NCI-H2196 treated with DMSO at 0.1 percent for 48 hours (cell line): ENCODE measurements at regions not wholly inside any gene's neighbourhood (a gene's known extent, or its start where the extent isn't known, plus 50 kb on each side); places are given as distances from the start of the nearest gene placed in this dataset.

Source experiments
- DNase-seq: peaks from one replicate; lab custom pipeline; 2025; ENCODE audit not compliant: unreplicated experiment; lab: John Stamatoyannopoulos, UW

- DNase-seq: no peak
These were observed 405.0 kb downstream of the PID1 start for GRCh38 chr2:228866044-228866443.

DNA sequence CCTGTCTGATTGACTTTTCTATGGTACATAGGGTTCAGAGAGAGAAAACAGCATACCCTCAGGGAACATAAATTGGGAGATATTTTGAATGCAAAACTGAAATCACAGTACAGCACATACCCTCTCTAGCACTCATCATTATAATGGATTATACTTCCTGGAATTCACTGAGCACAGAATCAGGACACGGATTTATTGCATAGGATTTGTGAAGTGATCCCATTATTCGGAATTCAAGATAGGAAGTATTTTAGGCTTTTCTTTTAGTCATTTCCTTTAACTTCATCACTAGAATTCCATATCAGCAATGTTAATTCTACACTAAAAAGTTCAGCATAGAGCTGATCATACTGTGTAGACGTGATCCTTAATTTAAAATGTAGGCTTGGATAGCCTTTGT lies 407.0 kb downstream of the PID1 start:
- no peak for DNase-seq

- DNase-seq: no peak
These were observed 410.3 kb downstream of the PID1 start for GRCh38 chr2:228860601-228861285.

DNA sequence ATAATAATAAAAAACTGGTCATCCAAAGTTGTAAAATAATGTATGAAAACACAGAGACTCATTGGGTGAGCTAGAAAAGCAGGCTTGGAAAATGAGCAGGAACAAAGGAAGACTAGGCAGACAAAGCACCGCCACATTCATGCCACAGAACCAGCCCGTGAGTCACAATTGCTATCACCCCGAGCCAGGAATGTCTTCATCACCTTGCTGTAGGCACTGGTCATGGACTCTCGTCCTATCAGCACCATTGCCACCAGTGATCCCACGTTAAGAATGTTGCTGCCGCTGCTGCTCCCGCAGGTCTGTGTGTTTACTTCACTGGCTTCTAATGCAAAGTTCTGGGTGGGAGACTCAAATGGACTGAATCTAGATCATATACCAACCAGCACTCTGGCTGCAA lies 417.9 kb downstream of the PID1 start:
- DNase-seq: no peak

DNA sequence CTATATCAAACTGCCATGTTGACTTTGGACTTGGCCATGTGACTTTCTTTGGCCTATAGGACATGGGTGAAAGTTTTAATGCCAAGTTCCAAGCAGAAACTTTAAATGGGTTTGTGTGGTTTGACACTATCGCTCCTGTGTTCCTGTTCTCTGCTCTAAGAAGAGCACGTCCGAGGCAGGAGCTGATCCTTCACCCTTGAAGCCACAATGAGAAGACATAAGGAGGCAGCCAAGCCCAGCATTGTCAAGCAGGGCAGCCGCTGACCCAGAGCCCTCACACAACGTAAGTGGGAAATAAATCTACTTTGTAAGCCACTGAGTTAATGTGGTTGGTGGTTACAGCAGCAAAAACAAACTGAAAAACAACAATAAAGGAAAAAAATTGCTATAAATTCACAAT lies 422.4 kb downstream of the PID1 start:
- DNase-seq: no peak

- no peak for DNase-seq
These were observed 423.4 kb downstream of the PID1 start for GRCh38 chr2:228847684-228848083.

DNA sequence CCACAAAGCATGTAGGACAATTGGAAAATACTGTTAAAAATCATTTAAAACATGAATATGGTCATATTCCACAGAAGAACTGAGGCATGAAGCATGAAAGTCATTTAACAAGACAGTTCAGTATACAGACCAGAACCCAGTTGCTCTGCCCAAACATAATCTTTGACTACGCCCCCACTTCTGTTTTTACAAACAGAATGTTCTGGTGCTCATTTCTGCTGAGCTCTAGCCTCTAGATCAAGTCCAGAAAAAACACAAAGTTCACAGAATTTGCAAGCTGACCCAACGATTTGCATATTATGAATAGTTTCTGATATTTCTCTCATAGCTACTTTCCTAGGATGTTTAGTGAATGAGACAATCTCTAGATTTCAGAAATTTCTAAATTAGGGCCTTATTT lies 424.9 kb downstream of the PID1 start:
- no peak for DNase-seq

- DNase-seq: no peak
These were observed 425.7 kb downstream of the PID1 start for GRCh38 chr2:228845162-228845925.

GRCh38 chr2:228841877-228842276 lies 429.2 kb downstream of the PID1 start:
- DNase-seq: no peak

- no peak for DNase-seq
These were observed 429.6 kb downstream of the PID1 start for GRCh38 chr2:228841475-228841874.

DNA sequence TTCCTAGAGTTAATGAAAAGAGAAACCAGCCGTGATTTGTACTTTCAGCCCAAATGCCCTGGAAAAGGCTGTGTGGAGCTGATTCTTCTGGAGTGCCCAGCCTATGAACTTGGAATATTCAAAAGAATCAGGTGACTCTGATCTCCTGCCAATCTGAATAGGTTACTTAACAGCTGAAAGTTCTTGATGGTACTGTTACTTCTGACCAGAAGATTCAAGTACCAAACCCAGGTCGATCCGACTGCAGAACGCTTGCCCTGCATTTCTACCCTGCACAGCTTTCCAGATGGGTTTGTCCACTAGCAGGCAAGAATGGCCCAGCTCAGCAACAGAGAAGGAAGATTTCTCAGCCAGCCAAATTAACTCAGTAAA lies 430.4 kb downstream of the PID1 start:
- DNase-seq: no peak

GRCh38 chr2:228840113-228840742 lies 430.9 kb downstream of the PID1 start:
- DNase-seq: no peak

DNA sequence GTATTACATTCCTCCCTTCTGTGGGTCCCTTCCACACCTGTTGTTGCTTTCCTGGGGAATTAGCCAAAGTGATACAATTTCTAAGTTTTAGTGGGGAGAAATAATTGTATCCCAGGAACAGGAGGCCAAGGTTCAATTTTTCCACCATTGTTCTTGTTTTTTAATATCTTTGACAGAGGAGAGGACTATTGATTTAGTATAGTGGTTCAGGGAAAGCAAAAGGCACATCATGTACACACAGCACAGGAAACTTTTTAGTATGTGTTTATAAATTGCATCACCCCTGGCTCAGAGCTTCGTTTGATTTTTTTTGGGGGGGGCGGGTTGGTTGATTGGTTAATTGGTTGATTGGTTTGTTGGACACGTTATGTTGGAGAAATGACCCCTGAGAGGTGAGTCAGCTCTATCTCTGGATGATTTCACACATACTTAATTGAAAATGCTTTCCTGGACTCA lies 431.6 kb downstream of the PID1 start:
- no peak for DNase-seq

DNA sequence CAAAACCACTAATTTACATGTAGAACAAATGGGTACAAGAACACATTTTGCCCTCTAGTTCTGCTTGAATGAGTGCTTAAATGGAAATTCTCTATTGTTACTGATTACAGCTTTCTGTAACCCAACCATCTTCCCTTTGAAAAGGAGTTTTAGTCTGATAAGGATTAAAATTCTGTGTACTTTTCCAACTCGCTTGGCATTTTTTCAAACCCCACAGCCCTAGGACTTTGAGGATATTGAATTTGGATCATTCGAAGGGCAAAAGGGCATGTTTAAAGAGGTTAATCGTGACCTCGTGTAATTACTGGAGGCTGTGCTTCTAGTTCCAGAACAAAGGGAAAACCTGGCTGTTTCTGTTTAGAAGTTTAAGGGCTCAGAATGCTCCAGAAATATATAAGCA lies 432.3 kb downstream of the PID1 start:
- no peak for DNase-seq

DNA sequence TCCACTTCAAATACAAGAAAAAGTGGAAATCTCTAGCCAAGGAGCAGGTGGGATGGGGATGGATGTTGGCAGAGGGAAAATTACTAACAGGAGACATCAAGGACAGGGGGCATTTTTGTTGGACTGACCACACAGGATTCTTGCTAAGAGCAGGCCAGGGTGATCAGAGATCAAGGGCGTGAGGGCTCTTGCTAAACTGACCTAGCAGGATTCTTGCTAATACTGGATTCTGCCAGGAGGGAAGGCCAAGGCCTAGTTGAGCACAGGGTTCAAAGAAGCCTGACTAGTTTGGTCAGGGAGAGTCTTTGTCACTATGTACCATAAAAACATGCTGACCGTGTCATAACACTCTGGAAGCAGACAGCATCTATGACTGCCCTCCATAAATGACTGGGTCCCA lies 442.7 kb downstream of the PID1 start:
- no peak for DNase-seq

DNA sequence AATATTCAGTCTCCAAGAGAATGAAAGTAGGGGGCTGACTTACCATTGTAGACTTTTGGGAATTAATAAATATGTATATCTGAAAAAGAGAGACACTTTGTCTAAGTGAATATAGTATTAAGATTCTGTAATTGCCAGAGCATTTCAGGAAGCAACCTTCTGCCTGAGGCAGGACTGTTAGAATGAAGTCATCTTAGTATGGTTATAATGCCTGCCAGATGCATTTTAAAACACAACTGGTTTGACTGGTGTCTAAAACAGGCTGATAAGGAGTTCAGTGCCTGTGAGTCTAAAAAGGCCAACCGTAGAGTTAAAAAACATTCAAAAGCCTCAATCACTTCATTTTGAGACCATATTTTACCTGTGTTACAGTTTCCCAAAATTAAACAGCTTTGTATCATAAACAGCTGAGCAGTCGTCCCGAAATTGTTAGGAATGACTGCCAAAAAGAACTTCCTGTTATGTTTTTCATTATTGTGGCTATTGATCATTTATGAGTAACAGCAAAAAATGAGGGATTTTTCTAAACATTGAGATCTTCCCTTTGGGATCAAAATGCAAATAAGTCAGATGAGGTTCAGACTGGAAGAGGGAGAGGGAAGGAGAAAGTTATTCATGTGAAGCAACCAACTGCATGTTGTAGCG lies 443.9 kb downstream of the PID1 start:
- DNase-seq: no peak

- no peak for DNase-seq
These were observed 451.4 kb downstream of the PID1 start for GRCh38 chr2:228819701-228820100.

- DNase-seq: no peak
These were observed 468.7 kb downstream of the PID1 start for GRCh38 chr2:228802181-228803071.

- DNase-seq: no peak
These were observed 469.6 kb downstream of the PID1 start for GRCh38 chr2:228801451-228801850.

GRCh38 chr2:228799208-228799588 lies 471.9 kb downstream of the PID1 start:
- DNase-seq: no peak
